Fibroblast of lung (primary cell): ENCODE measurements at regions not wholly inside any gene's neighbourhood (a gene's known extent, or its start where the extent isn't known, plus 50 kb on each side); places are given as distances from the start of the nearest gene placed in this dataset.

Experiments used
- DNase-seq, 2 donors: peaks; one replicate each; pipeline versions ENCODE4 v3.0.0 to v3.0.0-alpha.2; 2010; ENCODE audit warnings: low read depth in 2 of 2
- H2AFZ ChIP-seq: 2 replicates; pipeline ENCODE4 v1.5.1; 2012; ENCODE audit warnings: low read length, control low read depth, inconsistent platforms
- H3K27ac ChIP-seq: 2 replicates; pipeline ENCODE4 v1.5.1; 2011; ENCODE audit warnings: low read length, control low read depth; ENCODE audit not compliant: insufficient read depth
- H3K27me3 ChIP-seq: 2 replicates; pipeline ENCODE4 v1.5.1; 2011; ENCODE audit warnings: mild to moderate bottlenecking, low read length; ENCODE audit not compliant: control insufficient read depth, insufficient read depth
- H3K36me3 ChIP-seq: 2 replicates; pipeline ENCODE4 v1.5.1; 2011; ENCODE audit warnings: low read length; ENCODE audit not compliant: control insufficient read depth, insufficient read depth
- H3K4me1 ChIP-seq: 2 replicates; pipeline ENCODE4 v1.5.1; 2011; ENCODE audit warnings: low read length; ENCODE audit not compliant: control insufficient read depth, insufficient read depth; ENCODE audit errors: extremely low read depth
- H3K4me2 ChIP-seq: 2 replicates; pipeline ENCODE4 v1.5.1; 2011; ENCODE audit warnings: low read length, control low read depth; ENCODE audit not compliant: insufficient read depth; ENCODE audit errors: extremely low read depth
- H3K4me3 ChIP-seq, 4 experiments: fragments of 200-600 bp in 1 of 4; sonication (generic) in 1 of 4; replicated peaks in 1 of 4; 2 replicates each; pipeline ENCODE4 v1.5.1; 2011 to 2016; ENCODE audit warnings: low read length in 4 of 4, low read depth in 3 of 4, mild to moderate bottlenecking in 3 of 4, control low read depth in 2 of 4, inconsistent platforms in 1 of 4, mixed read lengths in 1 of 4; ENCODE audit not compliant: insufficient read depth in 1 of 4; ENCODE audit errors: control extremely low read depth in 1 of 4
- H3K79me2 ChIP-seq: 2 replicates; pipeline ENCODE4 v1.5.1; 2012; ENCODE audit warnings: mild to moderate bottlenecking, low read length, inconsistent platforms; ENCODE audit not compliant: control insufficient read depth, insufficient read depth
- H3K9ac ChIP-seq: 2 replicates; pipeline ENCODE4 v1.5.1; 2011; ENCODE audit warnings: mild to moderate bottlenecking, low read length, control low read depth; ENCODE audit not compliant: insufficient read depth
- H3K9me3 ChIP-seq: 2 replicates; pipeline ENCODE4 v1.5.1; 2012; ENCODE audit warnings: low read depth, low read length; ENCODE audit not compliant: control insufficient read depth, insufficient read depth
- H4K20me1 ChIP-seq: 2 replicates; pipeline ENCODE4 v1.5.1; 2011; ENCODE audit warnings: low read length; ENCODE audit not compliant: control insufficient read depth, insufficient read depth; ENCODE audit errors: extremely low read depth
- CTCF ChIP-seq, 2 donors: IDR thresholded peaks in 1 of 2; conservative IDR thresholded peaks in 1 of 2; 1 replicate in 1 of 2; 2 replicates in 1 of 2; pipeline ENCODE4 v1.5.1; 2011 to 2012; ENCODE audit warnings: low read length in 2 of 2, control low read depth in 1 of 2, inconsistent platforms in 1 of 2, low read depth in 1 of 2, mild to moderate bottlenecking in 1 of 2
- EZH2 ChIP-seq: IDR thresholded peaks from 2 replicates; pipeline ENCODE4 v1.5.1; 2012; ENCODE audit warnings: low read length, control low read depth, mild to moderate bottlenecking; ENCODE audit errors: missing control alignments

- Histone ChIP-seq H4K20me1 (no peaks in the 10 kb centered on the region), H3K4me1 (no peaks in the 10 kb centered on the region), H3K9me3 (no peaks in the 10 kb centered on the region), H3K4me2 (no peak overlapping the region), H3K9ac (no peak overlapping the region), H3K36me3 (no peaks in the 10 kb centered on the region), H3K79me2 (no peaks in the 10 kb centered on the region), H2AFZ (no peak overlapping the region), H3K27ac (no peak overlapping the region), H3K4me3 (no peak overlapping the region), H3K27me3 (no peaks in the 10 kb centered on the region)
- TF ChIP-seq CTCF (conservative IDR thresholded peaks at IDR 0.05 in 1 of 2, IDR thresholded peaks at IDR 0.05 in 1 of 2; ENCODE audit: low read depth in 1 of 2, low read length in 2 of 2) (no peak), EZH2 (no peak)
- DNase-seq, result no peak
Observed at GRCh38 chr6:122124908-122125307, 274.5 kb upstream of the HSF2 start.

- Histone ChIP-seq H3K4me3 (no peak overlapping the region), H3K36me3 (no peaks in the 10 kb centered on the region), H3K27ac (no peak overlapping the region), H3K9ac (no peak overlapping the region), H3K9me3 (no peaks in the 10 kb centered on the region), H3K79me2 (no peaks in the 10 kb centered on the region), H3K27me3 (no peaks in the 10 kb centered on the region), H3K4me1 (no peaks in the 10 kb centered on the region), H4K20me1 (no peaks in the 10 kb centered on the region), H3K4me2 (no peak overlapping the region), H2AFZ (no peak overlapping the region)
- TF ChIP-seq CTCF (conservative IDR thresholded peaks at IDR 0.05 in 1 of 2, IDR thresholded peaks at IDR 0.05 in 1 of 2; ENCODE audit: low read depth in 1 of 2, low read length in 2 of 2) (no peak), EZH2 (no peak)
- no peak for DNase-seq
Observed at GRCh38 chr6:122126894-122127293, 272.6 kb upstream of the HSF2 start.

DNA sequence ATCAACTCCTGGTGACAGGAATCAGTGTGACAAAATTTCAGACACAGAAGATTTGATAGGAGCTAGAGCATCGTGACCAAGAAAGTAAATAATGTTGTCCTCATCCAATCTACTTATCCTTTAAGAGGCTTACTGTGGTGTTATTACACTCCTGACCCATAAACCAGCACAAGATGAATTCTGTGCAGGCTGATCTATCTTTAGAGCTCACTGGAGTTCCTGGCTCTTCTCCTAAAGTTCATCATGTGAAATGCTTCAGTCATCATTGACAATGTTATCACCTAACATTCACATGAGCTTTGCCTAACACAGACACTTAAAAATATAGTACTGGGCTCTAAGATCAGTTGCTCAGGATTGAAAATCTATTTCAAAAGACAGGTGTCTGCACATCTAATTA lies 271.0 kb upstream of the HSF2 start:
- DNase-seq, result no peak
- Histone ChIP-seq H3K4me2 (no peak overlapping the region), H3K79me2 (no peaks in the 10 kb centered on the region), H3K9ac (no peak overlapping the region), H3K27ac (no peak overlapping the region), H3K36me3 (no peaks in the 10 kb centered on the region), H3K4me3 (no peak overlapping the region), H3K4me1 (no peaks in the 10 kb centered on the region), H2AFZ (no peak overlapping the region), H4K20me1 (no peaks in the 10 kb centered on the region), H3K9me3 (no peaks in the 10 kb centered on the region), H3K27me3 (no peaks in the 10 kb centered on the region)
- no peak for TF ChIP-seq EZH2
- TF ChIP-seq CTCF (conservative IDR thresholded peaks at IDR 0.05 in 1 of 2, IDR thresholded peaks at IDR 0.05 in 1 of 2; ENCODE audit: low read depth in 1 of 2, low read length in 2 of 2), result no peak
